ENCODE measurements at regions not wholly inside any gene's neighbourhood (a gene's known extent, or its start where the extent isn't known, plus 50 kb on each side); places are given as distances from the start of the nearest gene placed in this dataset.

- peaks cover 8% of the 10 kb centered on the region for H3K36me3 Mint-ChIP-seq
These were observed 77.0 kb downstream of the ZNF280B start for GRCh38 chr22:22431271-22432220.

GRCh38 chr22:22432479-22432878, 76.1 kb downstream of the ZNF280B start:
- no peak for ATAC-seq (ENCODE audit: low read depth)
- peaks cover 2% of the 10 kb centered on the region for H3K27me3 Mint-ChIP-seq
- peak overlapping the region; percentile 28 for H3K27ac Mint-ChIP-seq
- peaks cover 13% of the 10 kb centered on the region for H3K9me3 Mint-ChIP-seq
- H3K4me1 Mint-ChIP-seq = peaks cover 33% of the 10 kb centered on the region
- H3K36me3 Mint-ChIP-seq = peaks cover 8% of the 10 kb centered on the region
- no peak overlapping the region for H3K4me3 Mint-ChIP-seq
- no peak for DNase-seq (ENCODE audit: low spot score in 2 of 2)

More at GRCh38 chr22:22431271-22432220, 77.0 kb downstream of the ZNF280B start:
- Mint-ChIP-seq H3K4me1 (peaks cover 42% of the 10 kb centered on the region), H3K4me3 (no peak overlapping the region), H3K27ac (peak overlapping the region; percentile 71), H3K27me3 (no peaks in the 10 kb centered on the region), H3K9me3 (peaks cover 13% of the 10 kb centered on the region)
- ATAC-seq (ENCODE audit: low read depth) = peak; percentile 84
- peak; percentile 74 for DNase-seq (ENCODE audit: low spot score in 2 of 2)

- peak overlapping the region; percentile 28 for H3K27ac Mint-ChIP-seq
- H3K36me3 Mint-ChIP-seq = peaks cover 8% of the 10 kb centered on the region
- peaks cover 13% of the 10 kb centered on the region for H3K9me3 Mint-ChIP-seq
- ATAC-seq (ENCODE audit: low read depth) (no peak), DNase-seq (ENCODE audit: low spot score in 2 of 2) (no peak)
- H3K4me3 Mint-ChIP-seq = no peak overlapping the region
- peaks cover 30% of the 10 kb centered on the region for H3K4me1 Mint-ChIP-seq
- peaks cover 2% of the 10 kb centered on the region for H3K27me3 Mint-ChIP-seq
These were observed 75.6 kb downstream of the ZNF280B start for GRCh38 chr22:22432937-22433336.

- Mint-ChIP-seq H3K27me3 (peaks cover 2% of the 10 kb centered on the region), H3K4me1 (peaks cover 28% of the 10 kb centered on the region)
- ATAC-seq (ENCODE audit: low read depth) = no peak
These were observed 74.8 kb downstream of the ZNF280B start for GRCh38 chr22:22433770-22434169.

More at GRCh38 chr22:22433770-22434169, 74.8 kb downstream of the ZNF280B start:
- peaks cover 13% of the 10 kb centered on the region for H3K9me3 Mint-ChIP-seq
- no peak for DNase-seq (ENCODE audit: low spot score in 2 of 2)
- no peak overlapping the region for H3K27ac Mint-ChIP-seq
- H3K36me3 Mint-ChIP-seq = peaks cover 8% of the 10 kb centered on the region
- no peak overlapping the region for H3K4me3 Mint-ChIP-seq

Measured in memory B cell (primary cell).